Heart right ventricle (tissue), 16 donors: ENCODE measurements at regions not wholly inside any gene's neighbourhood (a gene's known extent, or its start where the extent isn't known, plus 50 kb on each side); places are given as distances from the start of the nearest gene placed in this dataset.

Experiments used
- ATAC-seq, 8 donors: fragments of 200-7000 bp; cut with Tn5 transposase; one replicate each; pipeline ENCODE4 v1.9.1; 2020; ENCODE audit warnings: mild to moderate bottlenecking in 8 of 8, moderate library complexity in 8 of 8, moderate number of reproducible peaks in 1 of 8
- DNase-seq, 2 donors: peaks; one replicate each; pipeline ENCODE4 v3.0.0-alpha.2; 2020
- H3K27ac ChIP-seq, 10 donors: fragments of 200-600 bp; sonication (generic) in 2 of 10; one replicate each; pipeline versions ENCODE4 v1.5.0 to v1.8.0; 2020 to 2022; ENCODE audit warnings: mild to moderate bottlenecking in 3 of 10
- H3K27me3 ChIP-seq, 7 donors: fragments of 200-600 bp; one replicate each; pipeline ENCODE4 v1.8.0; 2021 to 2022; ENCODE audit warnings: mild to moderate bottlenecking in 2 of 7
- H3K36me3 ChIP-seq, 9 donors: fragments of 200-600 bp; sonication (generic) in 1 of 9; one replicate each; pipeline versions ENCODE4 v1.5.0 to v1.8.0; 2020 to 2022; ENCODE audit warnings: mild to moderate bottlenecking in 2 of 9
- H3K4me1 ChIP-seq, 9 donors: fragments of 200-600 bp; sonication (generic) in 1 of 9; one replicate each; pipeline versions ENCODE4 v1.5.0 to v1.8.0; 2020 to 2022; ENCODE audit warnings: mild to moderate bottlenecking in 4 of 9
- H3K4me3 ChIP-seq, 10 donors: fragments of 200-600 bp; sonication (generic) in 2 of 10; one replicate each; pipeline versions ENCODE4 v1.5.0 to v1.8.0; 2020 to 2022; ENCODE audit warnings: mild to moderate bottlenecking in 7 of 10, moderate library complexity in 2 of 10
- H3K9me3 ChIP-seq, 11 donors: fragments of 200-600 bp in 10 of 11; sonication (generic) in 2 of 11; one replicate each; pipeline versions ENCODE4 v1.5.0 to v1.8.0; 2013 to 2022; ENCODE audit warnings: mild to moderate bottlenecking in 2 of 11, control low read depth in 1 of 11, moderate library complexity in 1 of 11
- WGBS, 2 donors: extraction: QIAGEN DNeasy Blood & Tissue Kit; methylation state at CpG; one replicate each; pipeline ENCODE4 v1.1.7; 2013; ENCODE audit warnings: inconsistent platforms in 1 of 2; 5-methylcytosine and 5-hydroxymethylcytosine counted together
- intact Hi-C, 10 donors: fragments of 100-400 bp; cut with DNase I; formaldehyde crosslinking; loops; one replicate each; pipeline versions ENCODE4 v1.11.1 to v1.14.2; 2022
- TF ChIP-seq, protein P1 (sequence below), 9 donors: fragments of 200-600 bp; sonication (generic) in 2 of 9; IDR thresholded peaks; one replicate each; pipeline versions ENCODE4 v1.5.0 to v1.8.0; 2021 to 2022; ENCODE audit warnings: antibody characterized with exemption in 9 of 9, mild to moderate bottlenecking in 5 of 9, moderate library complexity in 1 of 9
- donor health status: Arrhythmogenic right ventricular cardiomyopathy.
- donor health status: ischemic (EF 13 %, LVEDD 7.1; RV severe dilation, severe dysfunction).
- donor health status: healthy with polysubstance abuse.
- donor health status: DM: no; HTN: yes; CAD: no.
- donor health status: DM: no; HTN: no; CAD: no.
- donor health status: ischemic (EF 25% LVEDD 6.9; RV normal size, moderate dysfunction).
- donor health status: ischemic (EF 25% LVEDD 5.7; RV mildly dilated, moderate dysfunction).
- donor health status: healthy.
- donor health status: DM: yes; HTN: yes; CAD: no.
- donor health status: Ischemic cardiomyopathy.
- donor health status: ischemic (EF 35%, LVEDD 5.7; RV mildly dilated, moderate dysfunction).
- donor health status: nonischemic (EF 11% LVEDD 7.7; RV severe dilation, severe dysfunction).
- donor health status: DM: yes; HTN: yes; CAD: no.
- donor health status: PGD.
- donor health status: ischemic (EF 29% LVEDD 5.4; RV normal size, mild dysfunction).
- donor health status: nonischemic (EF 23%, LVEDD 6.1; RV moderate dilation, normal function).

DNA sequence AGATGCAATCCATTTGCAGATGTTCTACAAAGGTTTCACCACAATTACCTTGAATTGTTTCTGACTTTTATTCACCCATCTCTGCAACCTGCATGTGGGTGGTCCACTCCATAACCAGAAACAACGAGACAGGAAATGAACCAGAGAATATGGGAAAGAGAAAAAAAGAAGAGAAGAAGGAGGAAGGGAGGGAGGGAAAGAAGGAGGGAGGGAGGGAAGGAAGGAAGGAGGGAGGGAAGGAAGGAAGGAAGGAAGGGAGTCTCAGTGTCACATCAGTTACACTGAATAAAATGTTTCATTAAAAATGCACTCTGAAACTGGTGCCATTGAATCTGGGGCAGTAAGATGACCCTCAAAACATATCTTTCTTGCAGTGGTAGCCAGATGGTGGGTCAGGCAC lies 301.3 kb upstream of the MGMT start:
- Histone ChIP-seq H3K4me3 (no peak overlapping the region), H3K4me1 (peaks cover 0 to 2% (median 0%) of the 10 kb centered on the region in 9 donors), H3K27ac (no peak overlapping the region), H3K36me3 (no peaks in the 10 kb centered on the region), H3K9me3 (peaks cover 0 to 12% (median 0%) of the 10 kb centered on the region in 11 donors), H3K27me3 (no peaks in the 10 kb centered on the region)
- DNase-seq: no peak
- intact Hi-C loops: no loop called here
- TF ChIP-seq, protein P1, sequence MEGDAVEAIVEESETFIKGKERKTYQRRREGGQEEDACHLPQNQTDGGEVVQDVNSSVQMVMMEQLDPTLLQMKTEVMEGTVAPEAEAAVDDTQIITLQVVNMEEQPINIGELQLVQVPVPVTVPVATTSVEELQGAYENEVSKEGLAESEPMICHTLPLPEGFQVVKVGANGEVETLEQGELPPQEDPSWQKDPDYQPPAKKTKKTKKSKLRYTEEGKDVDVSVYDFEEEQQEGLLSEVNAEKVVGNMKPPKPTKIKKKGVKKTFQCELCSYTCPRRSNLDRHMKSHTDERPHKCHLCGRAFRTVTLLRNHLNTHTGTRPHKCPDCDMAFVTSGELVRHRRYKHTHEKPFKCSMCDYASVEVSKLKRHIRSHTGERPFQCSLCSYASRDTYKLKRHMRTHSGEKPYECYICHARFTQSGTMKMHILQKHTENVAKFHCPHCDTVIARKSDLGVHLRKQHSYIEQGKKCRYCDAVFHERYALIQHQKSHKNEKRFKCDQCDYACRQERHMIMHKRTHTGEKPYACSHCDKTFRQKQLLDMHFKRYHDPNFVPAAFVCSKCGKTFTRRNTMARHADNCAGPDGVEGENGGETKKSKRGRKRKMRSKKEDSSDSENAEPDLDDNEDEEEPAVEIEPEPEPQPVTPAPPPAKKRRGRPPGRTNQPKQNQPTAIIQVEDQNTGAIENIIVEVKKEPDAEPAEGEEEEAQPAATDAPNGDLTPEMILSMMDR (IDR thresholded peaks at IDR 0.05): no peak
- WGBS, 2 donors: 34 to 42% methylated on average over 1 of the region's 1 CpG
- ATAC-seq: no peak

DNA sequence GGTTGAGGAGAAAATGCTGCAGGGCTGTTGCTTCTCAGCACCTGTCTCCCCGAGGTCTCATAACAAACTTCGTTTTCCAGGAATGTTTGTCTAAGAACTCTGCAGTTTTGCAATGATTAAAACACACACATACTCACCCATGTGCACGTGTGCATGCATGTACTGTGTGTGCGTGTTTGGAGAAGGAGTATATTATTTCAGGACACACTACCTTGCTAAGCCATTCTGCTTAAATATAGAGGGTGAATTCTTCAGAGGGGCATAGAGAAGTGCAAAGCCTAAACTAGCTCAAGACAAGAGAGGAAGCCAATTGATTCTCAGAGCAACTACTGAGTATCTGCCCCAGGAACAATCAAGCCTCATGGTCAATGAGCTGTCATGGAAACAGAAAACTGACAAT lies 298.4 kb upstream of the MGMT start:
- 89 to 90% methylated on average over 4 of the region's 4 CpGs for WGBS, 2 donors

DNA sequence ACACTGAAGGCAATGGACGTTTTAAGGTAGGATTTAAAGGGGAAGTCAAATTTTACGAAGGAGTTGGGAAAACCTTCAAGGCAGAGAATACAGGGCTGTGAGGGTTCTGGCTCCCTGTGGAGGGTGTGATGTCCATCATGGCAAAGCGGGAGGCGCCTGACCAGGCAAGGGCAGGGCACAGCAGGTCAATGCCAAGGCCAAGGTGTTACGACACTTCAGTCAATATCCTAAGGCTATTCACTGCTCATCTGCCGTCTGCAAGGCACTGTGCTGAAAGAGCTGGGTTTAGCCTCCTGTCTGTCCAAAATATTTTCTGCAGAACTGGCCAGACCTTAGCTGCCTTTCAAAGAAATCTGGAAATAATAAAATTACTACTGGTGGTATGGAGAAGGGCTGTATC lies 297.9 kb upstream of the MGMT start:
- intact Hi-C loops: no loop called here
- WGBS, 2 donors: 84 to 88% methylated on average over 6 of the region's 6 CpGs

More for the DNA sequence above, 298.4 kb upstream of the MGMT start:
- H3K27ac ChIP-seq: no peak overlapping the region
- ATAC-seq: no peak
- no peaks in the 10 kb centered on the region for H3K27me3 ChIP-seq
- no peak overlapping the region for H3K4me3 ChIP-seq
- no peaks in the 10 kb centered on the region for H3K9me3 ChIP-seq
- intact Hi-C loops: no loop called here
- no peaks in the 10 kb centered on the region for H3K36me3 ChIP-seq
- H3K4me1 ChIP-seq: no peaks in the 10 kb centered on the region
- DNase-seq: no peak
- TF ChIP-seq, protein P1 (IDR thresholded peaks at IDR 0.05): no peak

DNA sequence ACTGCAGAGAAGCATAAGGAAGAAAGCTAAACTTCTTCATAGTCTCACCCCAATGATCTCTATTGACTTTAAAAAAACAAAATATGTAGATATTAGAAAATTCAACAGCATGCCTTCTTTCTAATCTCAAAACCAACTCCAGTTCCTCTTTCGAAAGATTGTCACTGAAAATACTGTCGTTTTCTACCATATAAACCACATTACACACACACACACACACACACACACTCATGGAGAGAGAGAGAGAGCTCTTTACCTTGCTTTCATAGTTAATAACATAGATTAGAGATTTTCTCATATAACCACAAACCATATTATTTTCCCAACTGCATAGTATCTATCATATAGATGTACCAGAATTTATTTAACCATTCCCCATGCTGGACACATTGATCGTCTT lies 296.2 kb upstream of the MGMT start:
- Histone ChIP-seq H3K36me3 (no peaks in the 10 kb centered on the region), H3K4me1 (peaks cover 0 to 6% (median 0%) of the 10 kb centered on the region in 9 donors), H3K4me3 (no peak overlapping the region), H3K9me3 (no peaks in the 10 kb centered on the region), H3K27ac (no peak overlapping the region), H3K27me3 (peaks cover 0 to 10% (median 0%) of the 10 kb centered on the region in 7 donors)
- 79 to 80% methylated on average over 3 of the region's 3 CpGs for WGBS, 2 donors
- TF ChIP-seq, protein P1 (IDR thresholded peaks at IDR 0.05): no peak
- ATAC-seq: no peak
- intact Hi-C loops: no loop called here
- DNase-seq: no peak

More for the DNA sequence above, 297.9 kb upstream of the MGMT start:
- TF ChIP-seq, protein P1 (IDR thresholded peaks at IDR 0.05): no peak
- H3K27ac ChIP-seq: no peak overlapping the region
- H3K4me1 ChIP-seq: no peaks in the 10 kb centered on the region
- DNase-seq: no peak
- no peak for ATAC-seq
- no peaks in the 10 kb centered on the region for H3K27me3 ChIP-seq
- H3K4me3 ChIP-seq: no peak overlapping the region
- H3K9me3 ChIP-seq: no peaks in the 10 kb centered on the region
- H3K36me3 ChIP-seq: no peaks in the 10 kb centered on the region
